Activated naive CD8-positive, alpha-beta T cell treated with anti-CD3 and anti-CD28 coated beads, Interleukin-2, amount 10 ng/mL, durations not matched to agents 7 days and 5 days (primary cell): ENCODE measurements at regions not wholly inside any gene's neighbourhood (a gene's known extent, or its start where the extent isn't known, plus 50 kb on each side); places are given as distances from the start of the nearest gene placed in this dataset.
"Not testable (repeated sequence)": the region's sequence is repeated elsewhere in the genome, so short reads cannot be mapped to it uniquely, and the experiment has no call there.

Source experiments
- ATAC-seq: fragments of 150-1000 bp; cut with Tn5 transposase; one replicate; pipeline ENCODE4 v1.10.0; 2021; ENCODE audit warnings: low read depth, moderate library complexity
- POLR2A ChIA-PET: fragments of 350-600 bp; sonication (Branson Sonifier 250); formaldehyde crosslinking; loops from one replicate; lab custom pipeline; 2021; ENCODE audit warnings: antibody characterized with exemption; lab: Charles Lee
- DNase-seq: peaks from one replicate; pipeline ENCODE4 v3.0.0; 2021
- H3K27ac Mint-ChIP-seq: one replicate; pipeline ENCODE4 v1.8.0; 2022; ENCODE audit warnings: mild to moderate bottlenecking, mixed read lengths
- H3K27me3 Mint-ChIP-seq: one replicate; pipeline ENCODE4 v1.8.0; 2022; ENCODE audit warnings: mild to moderate bottlenecking, moderate library complexity, mixed read lengths
- H3K36me3 Mint-ChIP-seq: one replicate; pipeline ENCODE4 v1.8.0; 2021; ENCODE audit warnings: mild to moderate bottlenecking, mixed read lengths
- H3K4me1 Mint-ChIP-seq: one replicate; pipeline ENCODE4 v1.8.0; 2021; ENCODE audit warnings: mixed read lengths
- H3K4me3 Mint-ChIP-seq: one replicate; pipeline ENCODE4 v1.8.0; 2022; ENCODE audit warnings: mild to moderate bottlenecking, moderate library complexity, mixed read lengths
- H3K9me3 Mint-ChIP-seq: one replicate; pipeline ENCODE4 v1.8.0; 2021; ENCODE audit warnings: mixed read lengths

- POLR2A ChIA-PET: no interaction called here
These were observed 294.5 kb upstream of the RGS17 start for GRCh38 chr6:153425536-153425935.

GRCh38 chr6:153424719-153425400 lies 293.8 kb upstream of the RGS17 start:
- POLR2A ChIA-PET: no interaction called here
- Mint-ChIP-seq H3K27ac (no peak overlapping the region), H3K9me3 (no peaks in the 10 kb centered on the region), H3K36me3 (no peaks in the 10 kb centered on the region), H3K4me1 (no peaks in the 10 kb centered on the region), H3K27me3 (no peaks in the 10 kb centered on the region), H3K4me3 (no peak overlapping the region)
- ATAC-seq: no peak
- DNase-seq: no peak

More at GRCh38 chr6:153425536-153425935, 294.5 kb upstream of the RGS17 start:
- Mint-ChIP-seq H3K4me1 (no peaks in the 10 kb centered on the region), H3K36me3 (no peaks in the 10 kb centered on the region), H3K4me3 (no peak overlapping the region), H3K27me3 (no peaks in the 10 kb centered on the region), H3K9me3 (no peaks in the 10 kb centered on the region), H3K27ac (no peak overlapping the region)
- ATAC-seq (no peak), DNase-seq (no peak)

- no peak for ATAC-seq
These were observed 281.4 kb upstream of the RGS17 start for GRCh38 chr6:153412519-153412918.

DNA sequence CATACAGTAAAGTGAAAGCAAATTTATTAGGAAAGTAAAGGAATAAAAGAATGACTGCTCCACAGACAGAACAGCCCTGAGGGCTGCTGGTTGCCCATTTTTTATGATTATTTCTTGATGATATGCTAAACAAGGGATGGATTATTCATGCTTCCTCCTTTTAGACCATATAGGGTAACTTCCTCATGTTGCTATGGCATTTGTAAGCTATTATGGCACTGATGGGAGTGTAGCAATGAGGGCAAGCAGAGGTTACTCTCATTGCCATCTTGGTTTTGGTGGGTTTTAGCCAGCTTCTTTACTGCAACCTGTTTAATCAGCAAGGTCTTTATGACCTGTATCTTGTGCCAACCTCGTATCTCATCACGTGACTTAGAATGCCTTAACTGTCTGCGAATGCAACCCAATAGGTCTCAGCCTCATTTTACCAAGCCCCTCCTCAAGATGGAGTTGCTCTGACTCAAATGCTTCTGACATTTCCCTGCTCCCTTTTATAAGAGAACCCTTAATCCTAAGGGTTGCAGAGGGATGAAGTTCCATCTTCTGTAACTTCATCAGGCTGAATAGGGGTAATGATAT lies 280.1 kb upstream of the RGS17 start:
- no peaks in the 10 kb centered on the region for H3K4me1 Mint-ChIP-seq
- no peak overlapping the region for H3K4me3 Mint-ChIP-seq
- no peak for ATAC-seq
- POLR2A ChIA-PET: no interaction called here
- no peaks in the 10 kb centered on the region for H3K27me3 Mint-ChIP-seq
- no peaks in the 10 kb centered on the region for H3K9me3 Mint-ChIP-seq
- H3K36me3 Mint-ChIP-seq: no peaks in the 10 kb centered on the region
- H3K27ac Mint-ChIP-seq: no peak overlapping the region
- no peak for DNase-seq

More at GRCh38 chr6:153412519-153412918, 281.4 kb upstream of the RGS17 start:
- H3K27me3 Mint-ChIP-seq: no peaks in the 10 kb centered on the region
- no peak overlapping the region for H3K27ac Mint-ChIP-seq
- no peaks in the 10 kb centered on the region for H3K4me1 Mint-ChIP-seq
- DNase-seq: no peak
- H3K9me3 Mint-ChIP-seq: no peaks in the 10 kb centered on the region
- H3K4me3 Mint-ChIP-seq: no peak overlapping the region
- POLR2A ChIA-PET: no interaction called here
- no peaks in the 10 kb centered on the region for H3K36me3 Mint-ChIP-seq

- ATAC-seq (no peak), DNase-seq (no peak)
- POLR2A ChIA-PET: no interaction called here
- H3K27ac Mint-ChIP-seq: no peak overlapping the region
- H3K27me3 Mint-ChIP-seq: no peaks in the 10 kb centered on the region
- H3K36me3 Mint-ChIP-seq: no peaks in the 10 kb centered on the region
- no peaks in the 10 kb centered on the region for H3K4me1 Mint-ChIP-seq
- H3K9me3 Mint-ChIP-seq: no peaks in the 10 kb centered on the region
- no peak overlapping the region for H3K4me3 Mint-ChIP-seq
These were observed 274.8 kb upstream of the RGS17 start for GRCh38 chr6:153405931-153406330.

DNA sequence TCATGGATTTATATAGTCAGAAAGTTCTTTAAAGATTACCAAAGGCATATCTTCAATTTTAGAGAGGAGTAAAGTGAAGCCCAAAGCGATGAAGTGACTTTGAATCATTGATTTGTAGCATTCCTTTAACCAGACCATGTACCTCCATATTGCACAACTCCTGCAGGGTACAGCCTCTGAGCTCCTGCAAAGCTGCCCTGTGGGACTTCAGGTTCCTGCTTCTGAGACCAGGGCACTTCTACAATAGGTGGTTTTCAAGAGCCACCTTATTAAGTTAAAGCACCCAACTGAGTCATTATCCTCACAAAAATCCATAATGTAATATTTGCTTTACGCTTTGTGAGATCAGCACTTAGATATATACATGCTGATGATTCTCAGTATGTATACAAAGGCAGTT lies 270.7 kb upstream of the RGS17 start:
- H3K9me3 Mint-ChIP-seq: peaks cover 4% of the 10 kb centered on the region

DNA sequence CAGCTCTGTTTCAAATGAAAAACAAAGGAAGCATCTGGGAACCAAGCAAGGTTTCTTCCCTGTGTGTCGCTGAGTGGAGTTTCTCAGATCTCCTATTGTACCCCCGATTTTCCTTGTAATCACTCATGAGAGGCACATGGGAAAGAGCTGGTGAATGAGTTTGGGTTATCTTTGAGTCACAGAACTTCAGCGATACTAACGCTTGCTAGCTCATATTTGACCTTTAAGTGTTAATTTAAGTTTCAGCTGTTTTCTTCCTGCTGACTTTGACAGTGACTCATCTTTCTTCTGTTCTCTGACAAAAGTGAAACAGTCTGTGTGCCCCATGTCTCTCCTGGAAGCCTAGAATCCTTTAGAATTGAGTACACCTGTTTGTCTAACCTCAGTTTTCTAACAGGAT lies 261.1 kb upstream of the RGS17 start:
- POLR2A ChIA-PET: no interaction called here
- H3K27me3 Mint-ChIP-seq: no peaks in the 10 kb centered on the region
- no peak for ATAC-seq

More for the DNA sequence above, 270.7 kb upstream of the RGS17 start:
- no peaks in the 10 kb centered on the region for H3K36me3 Mint-ChIP-seq
- ATAC-seq: no peak
- H3K27me3 Mint-ChIP-seq: no peaks in the 10 kb centered on the region
- H3K4me1 Mint-ChIP-seq: no peaks in the 10 kb centered on the region
- POLR2A ChIA-PET: no interaction called here
- H3K27ac Mint-ChIP-seq: no peak overlapping the region
- H3K4me3 Mint-ChIP-seq: no peak overlapping the region
- no peak for DNase-seq

GRCh38 chr6:153373869-153374268 lies 242.8 kb upstream of the RGS17 start:
- H3K27ac Mint-ChIP-seq: no peak overlapping the region
- no peaks in the 10 kb centered on the region for H3K36me3 Mint-ChIP-seq
- no peaks in the 10 kb centered on the region for H3K27me3 Mint-ChIP-seq
- H3K9me3 Mint-ChIP-seq: no peaks in the 10 kb centered on the region
- no peak for ATAC-seq
- no peaks in the 10 kb centered on the region for H3K4me1 Mint-ChIP-seq
- DNase-seq: no peak
- H3K4me3 Mint-ChIP-seq: no peak overlapping the region
- POLR2A ChIA-PET: no interaction called here

More for the DNA sequence above, 261.1 kb upstream of the RGS17 start:
- no peak for DNase-seq
- no peaks in the 10 kb centered on the region for H3K36me3 Mint-ChIP-seq
- H3K9me3 Mint-ChIP-seq: peaks cover 3% of the 10 kb centered on the region
- H3K27ac Mint-ChIP-seq: no peak overlapping the region
- no peaks in the 10 kb centered on the region for H3K4me1 Mint-ChIP-seq
- H3K4me3 Mint-ChIP-seq: no peak overlapping the region

- DNase-seq (no peak), ATAC-seq (no peak)
- Mint-ChIP-seq H3K9me3 (no peaks in the 10 kb centered on the region), H3K27ac (no peak overlapping the region), H3K27me3 (no peaks in the 10 kb centered on the region), H3K4me3 (no peak overlapping the region), H3K4me1 (no peaks in the 10 kb centered on the region), H3K36me3 (no peaks in the 10 kb centered on the region)
- POLR2A ChIA-PET: no interaction called here
These were observed 237.0 kb upstream of the RGS17 start for GRCh38 chr6:153368131-153368530.

DNA sequence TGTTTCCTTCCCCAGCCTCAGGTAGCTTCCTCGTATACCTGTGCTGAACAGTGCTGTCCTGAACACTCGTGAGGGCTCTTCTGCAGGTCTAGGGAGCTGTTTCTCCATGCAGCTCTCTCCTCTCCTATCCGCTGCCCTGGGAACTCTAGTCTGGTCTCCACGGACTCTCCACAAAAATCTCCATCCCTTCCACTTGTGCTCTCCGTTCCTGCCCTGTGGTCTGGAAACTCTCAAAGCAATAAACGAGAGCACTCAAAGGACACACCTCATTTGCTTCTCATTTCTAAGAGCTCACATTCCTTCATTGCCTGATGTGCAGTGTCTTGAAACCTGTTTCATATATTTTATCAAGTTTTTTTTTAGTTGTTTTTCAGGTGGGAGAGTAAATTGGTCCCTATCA lies 235.9 kb upstream of the RGS17 start:
- POLR2A ChIA-PET: no interaction called here
- H3K4me3 Mint-ChIP-seq: no peak overlapping the region
- no peaks in the 10 kb centered on the region for H3K9me3 Mint-ChIP-seq
- DNase-seq (no peak), ATAC-seq (no peak)
- H3K27ac Mint-ChIP-seq: no peak overlapping the region
- no peaks in the 10 kb centered on the region for H3K27me3 Mint-ChIP-seq
- H3K36me3 Mint-ChIP-seq: no peaks in the 10 kb centered on the region
- H3K4me1 Mint-ChIP-seq: no peaks in the 10 kb centered on the region

- peaks cover 4% of the 10 kb centered on the region for H3K9me3 Mint-ChIP-seq
- ATAC-seq (no peak), DNase-seq (no peak)
- POLR2A ChIA-PET: no interaction called here
- no peak overlapping the region for H3K4me3 Mint-ChIP-seq
- no peaks in the 10 kb centered on the region for H3K4me1 Mint-ChIP-seq
- no peaks in the 10 kb centered on the region for H3K36me3 Mint-ChIP-seq
- H3K27ac Mint-ChIP-seq: no peak overlapping the region
- H3K27me3 Mint-ChIP-seq: no peaks in the 10 kb centered on the region
These were observed 226.3 kb upstream of the RGS17 start for GRCh38 chr6:153357391-153357790.

DNA sequence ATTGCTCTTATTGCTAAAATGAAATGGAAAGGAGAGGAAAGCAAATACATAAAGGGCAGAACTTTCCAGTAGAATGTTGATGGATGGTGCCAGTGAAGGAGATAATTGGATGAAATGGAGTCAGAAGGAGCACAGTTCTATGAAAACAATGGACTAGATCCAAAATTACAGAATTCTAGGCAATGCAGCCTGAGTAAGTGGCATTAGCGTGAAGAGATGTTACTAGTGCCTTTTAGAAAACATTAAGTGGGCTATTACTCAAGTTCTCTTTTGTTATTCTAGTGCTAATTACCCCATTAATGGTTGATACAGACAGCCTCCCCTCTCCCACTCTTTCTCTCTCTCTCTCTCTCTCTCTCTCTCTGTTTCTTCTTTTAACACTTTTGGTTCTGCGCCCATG lies 209.5 kb upstream of the RGS17 start:
- no peaks in the 10 kb centered on the region for H3K36me3 Mint-ChIP-seq
- H3K9me3 Mint-ChIP-seq: no peaks in the 10 kb centered on the region
- DNase-seq: no peak
- H3K27ac Mint-ChIP-seq: no peak overlapping the region
- POLR2A ChIA-PET: no interaction called here
- no peak for ATAC-seq
- no peaks in the 10 kb centered on the region for H3K27me3 Mint-ChIP-seq
- no peaks in the 10 kb centered on the region for H3K4me1 Mint-ChIP-seq
- H3K4me3 Mint-ChIP-seq: no peak overlapping the region

GRCh38 chr6:153334121-153334520 lies 203.0 kb upstream of the RGS17 start:
- POLR2A ChIA-PET: no interaction called here
- ATAC-seq (no peak), DNase-seq (no peak)
- Mint-ChIP-seq H3K27ac (no peak overlapping the region), H3K9me3 (no peaks in the 10 kb centered on the region), H3K36me3 (no peaks in the 10 kb centered on the region), H3K27me3 (no peaks in the 10 kb centered on the region), H3K4me1 (no peaks in the 10 kb centered on the region), H3K4me3 (no peak overlapping the region)

- H3K27me3 Mint-ChIP-seq, DNase-seq, H3K4me1 Mint-ChIP-seq, H3K27ac Mint-ChIP-seq, H3K4me3 Mint-ChIP-seq, H3K36me3 Mint-ChIP-seq, ATAC-seq, POLR2A ChIA-PET, H3K9me3 Mint-ChIP-seq: not testable (repeated sequence)
These were observed 200.1 kb upstream of the RGS17 start for GRCh38 chr6:153331221-153331620.
